Large intestine (tissue), 3 donors: ENCODE measurements at regions not wholly inside any gene's neighbourhood (a gene's known extent, or its start where the extent isn't known, plus 50 kb on each side); places are given as distances from the start of the nearest gene placed in this dataset.
"Not testable (repeated sequence)": the region's sequence is repeated elsewhere in the genome, so short reads cannot be mapped to it uniquely, and the experiment has no call there.

Source experiments
- DNase-seq, 2 donors: peaks; one replicate each; pipeline versions ENCODE4 v3.0.0 to v3.0.0-alpha.2; 2013
- H3K27ac ChIP-seq: one replicate; pipeline ENCODE4 v1.5.1; 2013; ENCODE audit warnings: low read length
- H3K27me3 ChIP-seq: 2 replicates; pipeline ENCODE4 v1.6.1; 2013; ENCODE audit warnings: low read length; ENCODE audit not compliant: control insufficient read depth, insufficient read depth
- H3K36me3 ChIP-seq: 2 replicates; pipeline ENCODE4 v1.6.1; 2013; ENCODE audit warnings: low read length; ENCODE audit not compliant: control insufficient read depth, insufficient read depth
- H3K4me1 ChIP-seq: one replicate; pipeline ENCODE4 v1.6.1; 2013; ENCODE audit warnings: low read length; ENCODE audit not compliant: control insufficient read depth, insufficient read depth
- H3K4me3 ChIP-seq: one replicate; pipeline ENCODE4 v1.5.1; 2013; ENCODE audit warnings: low read length
- H3K9me3 ChIP-seq: one replicate; pipeline ENCODE4 v1.6.1; 2013; ENCODE audit warnings: mild to moderate bottlenecking, low read depth, low read length, moderate library complexity; ENCODE audit not compliant: control insufficient read depth
- WGBS: methylation state at CpG from one replicate; pipeline ENCODE4 v1.1.5; 2013; ENCODE audit warnings: low lambda C conversion rate; ENCODE audit not compliant: insufficient coverage; 5-methylcytosine and 5-hydroxymethylcytosine counted together

DNA sequence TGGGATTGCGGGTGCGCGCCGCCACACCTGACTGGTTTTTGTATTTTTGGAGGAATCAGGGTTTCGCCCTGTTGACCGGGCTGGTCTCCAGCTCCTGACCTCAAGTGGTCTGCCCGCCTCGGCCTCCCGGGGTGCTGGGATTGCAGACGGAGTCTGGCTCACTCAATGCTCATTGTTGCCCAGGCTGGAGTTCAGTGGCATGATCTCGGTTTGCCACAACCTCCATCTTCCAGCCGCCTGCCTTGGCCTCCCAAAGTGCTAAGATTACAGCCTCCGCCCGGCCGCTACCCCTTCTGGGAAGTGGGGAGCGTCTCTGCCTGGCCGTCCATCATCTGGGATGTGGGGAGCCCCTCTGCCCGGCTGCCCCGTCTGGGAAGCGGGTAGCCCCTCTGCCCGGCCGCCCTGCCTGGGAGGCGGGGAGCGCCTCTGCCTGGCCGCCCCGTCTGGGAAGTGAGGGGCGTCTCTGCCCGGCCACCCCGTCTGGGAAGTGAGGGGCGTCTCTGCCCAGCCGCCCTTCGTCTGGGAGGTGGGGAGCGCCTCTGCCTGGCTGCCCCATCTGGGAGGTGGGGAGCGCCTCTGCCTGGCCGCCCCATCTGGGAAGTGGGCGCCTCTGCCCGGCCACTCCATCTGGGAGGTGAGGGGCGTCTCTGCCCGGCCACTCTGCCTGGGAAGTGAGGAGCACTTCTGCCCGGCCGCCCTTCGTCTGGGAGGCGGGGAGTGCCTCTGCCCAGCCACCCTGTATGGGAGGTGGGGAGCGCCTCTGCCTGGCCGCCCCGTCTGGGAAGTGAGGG lies 381.8 kb upstream of the MIS18BP1 start:
- not testable (repeated sequence) for H3K4me1 ChIP-seq, H3K27ac ChIP-seq, H3K4me3 ChIP-seq, H3K36me3 ChIP-seq, DNase-seq, H3K27me3 ChIP-seq
- no CpG with 5 or more reads among the region's 46 CpGs for whole genome bisulfite sequencing
- H3K9me3 ChIP-seq, result peaks cover 14% of the 10 kb centered on the region

DNA sequence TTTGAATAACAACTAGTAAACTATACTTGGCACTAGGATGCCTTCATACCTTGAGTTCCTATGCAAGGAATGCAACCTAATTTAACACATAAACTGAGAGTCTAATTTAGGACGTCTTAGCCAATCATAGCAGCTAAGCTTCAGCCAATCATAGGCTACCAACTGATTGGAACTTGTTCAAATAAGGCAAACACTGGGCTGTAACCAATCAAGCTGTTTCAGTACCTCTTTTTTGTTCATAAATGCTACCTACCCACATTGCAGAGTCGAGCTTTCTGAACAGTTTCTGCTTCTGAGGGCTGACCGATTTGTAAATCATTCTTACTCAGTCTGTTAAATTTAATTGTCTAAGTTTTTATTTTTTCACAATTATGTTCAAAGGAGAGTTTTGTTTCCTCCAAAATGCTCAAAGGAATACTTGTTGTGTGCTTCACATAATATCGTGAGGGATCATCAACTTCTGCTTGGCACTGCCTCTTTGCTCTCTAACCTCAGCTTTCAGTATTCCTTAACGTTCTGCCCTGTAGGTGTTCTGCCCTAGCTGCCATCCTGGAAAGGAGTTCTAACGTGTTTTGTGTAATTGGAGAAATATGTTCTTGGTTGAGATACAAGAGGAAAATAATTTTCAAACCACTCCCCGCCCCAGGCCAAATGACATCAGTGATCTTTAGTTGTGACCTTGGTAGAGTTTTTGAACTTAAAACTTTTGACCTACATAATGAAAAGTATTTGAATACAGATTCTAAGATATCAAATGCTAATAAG lies 380.4 kb upstream of the MIS18BP1 start:
- Histone ChIP-seq H3K4me1 (no peaks in the 10 kb centered on the region), H3K36me3 (no peaks in the 10 kb centered on the region), H3K9me3 (peaks cover 14% of the 10 kb centered on the region), H3K4me3 (no peak overlapping the region), H3K27ac (no peak overlapping the region), H3K27me3 (no peaks in the 10 kb centered on the region)
- no peak for DNase-seq
- WGBS, result 100% methylated on average over 2 of the region's 7 CpGs

DNA sequence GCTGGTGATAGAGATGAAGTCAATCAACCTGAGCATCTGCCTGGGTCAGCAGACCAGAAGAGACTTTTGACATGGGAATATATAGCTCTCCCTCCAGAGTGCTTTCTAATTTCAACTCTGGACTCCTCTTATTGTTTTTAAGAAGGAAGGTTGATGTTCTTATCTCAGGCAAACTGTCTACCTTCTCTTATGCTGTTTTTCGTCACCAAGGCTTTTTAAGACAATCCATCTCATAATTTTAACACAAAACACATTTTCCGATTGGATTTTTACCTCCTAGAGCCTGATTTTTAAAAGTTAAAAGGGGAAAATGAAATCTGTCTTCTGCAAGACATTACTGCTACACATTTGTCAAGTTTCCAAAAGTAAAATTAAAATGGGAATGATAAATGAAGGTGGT lies 368.7 kb upstream of the MIS18BP1 start:
- DNase-seq, result no peak

DNA sequence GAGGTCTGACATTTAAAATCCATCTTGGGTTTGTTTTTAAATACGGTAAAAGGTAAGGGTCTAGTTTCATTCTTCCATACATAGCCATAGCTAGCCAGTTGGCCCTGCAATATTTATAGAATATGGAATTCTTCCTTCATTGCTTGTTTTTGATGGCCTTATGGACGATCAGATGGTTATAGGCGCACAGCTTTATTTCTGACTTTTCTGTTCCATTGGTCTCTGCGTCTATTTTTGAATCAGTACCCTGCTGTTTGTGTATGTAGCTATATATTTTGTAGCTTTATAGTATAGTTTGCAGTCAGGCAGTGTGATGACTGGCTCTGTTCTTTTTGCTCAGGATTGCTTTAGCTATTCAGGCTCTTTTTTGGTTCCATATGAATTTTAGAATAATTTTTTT lies 366.8 kb upstream of the MIS18BP1 start:
- Histone ChIP-seq H3K36me3 (no peaks in the 10 kb centered on the region), H3K9me3 (no peaks in the 10 kb centered on the region), H3K27ac (no peak overlapping the region), H3K4me1 (no peaks in the 10 kb centered on the region), H3K4me3 (no peak overlapping the region), H3K27me3 (no peaks in the 10 kb centered on the region)
- WGBS, result no CpG with 5 or more reads among the region's 4 CpGs
- DNase-seq, result no peak

More for the DNA sequence above, 368.7 kb upstream of the MIS18BP1 start:
- 67% methylated on average over 1 of the region's 2 CpGs for WGBS
- no peaks in the 10 kb centered on the region for H3K36me3 ChIP-seq
- H3K27me3 ChIP-seq, result no peaks in the 10 kb centered on the region
- no peak overlapping the region for H3K27ac ChIP-seq
- H3K4me1 ChIP-seq, result no peaks in the 10 kb centered on the region
- no peaks in the 10 kb centered on the region for H3K9me3 ChIP-seq
- no peak overlapping the region for H3K4me3 ChIP-seq

DNA sequence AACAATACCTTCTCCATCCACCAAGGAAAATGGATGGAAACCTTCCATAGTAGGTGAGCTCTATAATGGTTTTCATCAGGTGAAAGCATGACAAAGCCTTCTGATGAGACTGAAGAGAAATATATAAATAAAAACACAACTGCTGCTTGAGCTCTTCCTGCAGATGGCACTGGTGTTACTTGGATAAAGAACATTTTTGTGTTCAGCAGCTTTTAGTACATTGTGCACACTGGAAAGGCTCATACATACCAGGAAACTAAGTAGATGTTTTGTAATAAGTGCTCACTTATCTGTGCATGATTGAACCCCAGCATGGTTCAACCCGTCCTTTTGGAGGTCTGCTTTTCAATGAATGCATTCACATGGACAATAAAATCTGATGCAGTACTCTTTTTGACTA lies 357.3 kb upstream of the MIS18BP1 start:
- Histone ChIP-seq H3K27me3 (no peaks in the 10 kb centered on the region), H3K27ac (no peak overlapping the region), H3K4me1 (no peaks in the 10 kb centered on the region), H3K4me3 (no peak overlapping the region), H3K36me3 (no peaks in the 10 kb centered on the region), H3K9me3 (no peaks in the 10 kb centered on the region)
- no peak for DNase-seq
- WGBS, result no CpG with 5 or more reads among the region's 1 CpG

DNA sequence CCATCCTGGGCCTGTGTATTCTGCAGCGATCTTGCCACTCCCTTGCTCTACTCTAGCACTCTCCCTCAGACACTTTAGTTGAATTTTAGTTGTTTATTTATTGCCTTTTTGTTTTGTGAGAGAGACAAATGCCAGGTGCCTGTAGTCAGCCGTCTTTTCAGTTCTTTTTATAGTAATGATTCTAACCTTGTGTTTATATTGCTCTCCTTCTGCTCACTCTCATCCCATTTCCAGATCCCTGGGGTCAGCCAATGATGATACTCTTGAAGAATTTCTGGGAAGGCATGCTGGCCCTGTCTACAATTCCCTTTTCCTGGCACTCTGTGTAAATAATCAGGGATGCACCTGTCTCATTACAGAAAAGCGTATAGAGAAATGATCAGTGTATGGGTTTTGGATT lies 334.1 kb upstream of the MIS18BP1 start:
- no peak for DNase-seq
- Histone ChIP-seq H3K4me3 (no peak overlapping the region), H3K27me3 (no peaks in the 10 kb centered on the region), H3K36me3 (no peaks in the 10 kb centered on the region), H3K4me1 (no peaks in the 10 kb centered on the region), H3K9me3 (no peaks in the 10 kb centered on the region), H3K27ac (no peak overlapping the region)
- 50% methylated on average over 1 of the region's 3 CpGs for WGBS

DNA sequence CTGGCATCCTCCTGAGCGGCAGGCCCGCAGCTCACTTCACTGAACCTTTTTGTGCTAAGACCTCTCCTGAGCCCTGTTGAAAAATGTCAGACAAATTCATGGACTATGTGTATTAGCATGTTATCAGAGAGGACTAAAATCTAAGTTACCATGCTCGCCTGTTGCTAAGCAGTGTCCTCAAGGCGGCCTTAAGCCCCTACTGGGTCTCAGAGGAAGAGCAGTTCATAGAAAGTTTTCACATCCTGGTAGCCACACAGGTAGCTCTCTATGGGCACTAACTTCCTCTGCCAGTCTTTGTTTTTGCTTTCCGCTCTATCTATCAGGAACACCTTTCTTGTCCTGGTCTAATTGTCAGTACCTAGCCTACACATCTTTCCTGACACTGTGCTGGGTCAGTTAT lies 306.6 kb upstream of the MIS18BP1 start:
- no CpG with 5 or more reads among the region's 5 CpGs for WGBS
- Histone ChIP-seq H3K4me3 (no peak overlapping the region), H3K36me3 (no peaks in the 10 kb centered on the region), H3K4me1 (no peaks in the 10 kb centered on the region), H3K9me3 (no peaks in the 10 kb centered on the region), H3K27ac (no peak overlapping the region), H3K27me3 (no peaks in the 10 kb centered on the region)
- no peak for DNase-seq

DNA sequence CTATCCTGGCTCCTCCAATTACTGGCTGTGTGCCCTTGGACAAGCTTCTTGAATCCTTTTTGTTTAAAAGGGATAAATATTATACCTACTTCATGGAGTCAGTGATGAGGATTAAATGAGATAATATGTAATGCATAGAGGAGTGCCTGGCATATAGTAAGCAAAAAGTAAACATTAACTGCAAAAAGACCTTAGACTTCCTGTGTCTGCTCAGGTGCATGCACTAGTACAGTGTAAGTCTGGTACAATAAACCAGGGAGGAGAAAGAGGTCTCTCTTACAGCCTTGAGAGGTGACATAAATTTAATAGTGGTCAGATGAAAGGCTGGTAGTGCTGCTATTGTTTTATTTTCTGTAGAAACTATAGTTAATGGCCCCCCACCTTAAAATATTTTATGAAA lies 305.2 kb upstream of the MIS18BP1 start:
- Histone ChIP-seq H3K36me3 (no peaks in the 10 kb centered on the region), H3K27ac (no peak overlapping the region), H3K27me3 (no peaks in the 10 kb centered on the region), H3K9me3 (no peaks in the 10 kb centered on the region), H3K4me1 (no peaks in the 10 kb centered on the region), H3K4me3 (no peak overlapping the region)
- no peak for DNase-seq

DNA sequence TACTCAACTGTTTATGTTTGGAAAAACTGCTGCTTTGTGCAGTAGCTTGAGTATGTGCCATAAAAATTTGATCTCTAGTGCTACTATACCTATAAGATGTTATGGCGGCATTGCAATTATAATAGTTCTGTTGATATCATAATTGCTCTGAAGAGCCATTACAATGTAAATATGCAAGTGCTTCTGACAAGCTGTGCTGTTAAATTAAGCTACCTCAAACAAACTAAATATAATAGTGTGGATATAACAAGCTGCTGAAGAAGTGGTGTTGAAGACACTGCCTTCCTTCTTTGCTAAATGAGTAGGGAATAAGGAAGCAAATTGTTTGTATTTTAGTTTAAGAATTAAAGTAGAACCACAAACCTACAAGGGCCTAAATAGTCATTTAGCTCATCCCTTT lies 301.0 kb upstream of the MIS18BP1 start:
- H3K36me3 ChIP-seq, result no peaks in the 10 kb centered on the region
- H3K27me3 ChIP-seq, result no peaks in the 10 kb centered on the region
- H3K27ac ChIP-seq, result no peak overlapping the region
- whole genome bisulfite sequencing, result no CpG with 5 or more reads among the region's 1 CpG
- DNase-seq, result no peak
- no peaks in the 10 kb centered on the region for H3K4me1 ChIP-seq
- no peak overlapping the region for H3K4me3 ChIP-seq
- no peaks in the 10 kb centered on the region for H3K9me3 ChIP-seq

DNA sequence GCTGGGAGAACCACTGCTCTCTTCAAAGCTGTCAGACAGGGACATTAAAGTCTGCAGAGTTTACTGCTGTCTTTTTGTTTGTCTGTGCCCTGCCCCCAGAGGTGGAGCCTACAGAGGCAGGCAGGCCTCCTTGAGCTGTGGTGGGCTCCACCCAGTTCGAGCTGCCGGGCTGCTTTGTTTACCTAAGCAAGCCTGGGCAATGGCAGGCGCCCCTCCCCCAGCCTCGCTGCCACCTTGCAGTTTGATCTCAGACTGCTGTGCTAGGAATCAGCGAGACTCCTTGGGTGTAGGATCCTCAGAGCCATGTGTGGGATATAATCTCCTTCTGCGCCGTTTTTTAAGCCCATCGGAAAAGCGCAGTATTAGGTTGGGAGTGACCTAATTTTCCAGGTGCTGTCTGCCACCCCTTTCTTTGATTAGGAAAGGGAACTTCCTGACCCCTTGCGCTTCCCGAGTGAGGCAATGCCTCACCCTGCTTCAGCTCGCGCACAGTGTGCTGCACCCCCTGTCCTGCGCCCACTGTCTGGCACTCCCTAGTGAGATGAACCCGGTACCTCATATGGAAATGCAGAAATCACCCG lies 298.3 kb upstream of the MIS18BP1 start:
- H3K27ac ChIP-seq, H3K27me3 ChIP-seq, H3K9me3 ChIP-seq, DNase-seq, H3K36me3 ChIP-seq, H3K4me1 ChIP-seq: not testable (repeated sequence)
- WGBS, result no CpG with 5 or more reads among the region's 16 CpGs
- H3K4me3 ChIP-seq, result peak overlapping the region; percentile 6
